ENCODE measurements at regions not wholly inside any gene's neighbourhood (a gene's known extent, or its start where the extent isn't known, plus 50 kb on each side); places are given as distances from the start of the nearest gene placed in this dataset.
"Not testable (repeated sequence)": the region's sequence is repeated elsewhere in the genome, so short reads cannot be mapped to it uniquely, and the experiment has no call there.

- not testable (repeated sequence) for TF ChIP-seq CTCF (IDR thresholded peaks at IDR 0.05; ENCODE audit: insufficient read depth, low read length, poor library complexity, severe bottlenecking); EZH2phosphoT487 (conservative IDR thresholded peaks at IDR 0.05; ENCODE audit: low read length)
Observed at GRCh38 chr21:9768376-9769130, 752.8 kb upstream of the TPTE start.
